HG02678 (cell line): ENCODE measurements at regions not wholly inside any gene's neighbourhood (a gene's known extent, or its start where the extent isn't known, plus 50 kb on each side); places are given as distances from the start of the nearest gene placed in this dataset.

Experiments used
- ATAC-seq: cut with Tn5 transposase; IDR thresholded peaks from one replicate; pipeline ENCODE4 v1.9.1; 2021; ENCODE audit warnings: mild to moderate bottlenecking, moderate library complexity; ENCODE audit not compliant: unreplicated experiment

GRCh38 chr13:84917252-84917878, 881.9 kb downstream of the SLITRK6 start:
- no peak for ATAC-seq

- ATAC-seq, result no peak
These were observed 886.5 kb downstream of the SLITRK6 start for GRCh38 chr13:84912720-84913119.

- ATAC-seq, result no peak
These were observed 888.8 kb downstream of the SLITRK6 start for GRCh38 chr13:84910423-84910822.

- ATAC-seq, result no peak
These were observed 895.8 kb downstream of the SLITRK6 start for GRCh38 chr13:84903391-84903790.

GRCh38 chr13:84902243-84902642, 897.0 kb downstream of the SLITRK6 start:
- ATAC-seq, result no peak

- no peak for ATAC-seq
These were observed 903.1 kb downstream of the SLITRK6 start for GRCh38 chr13:84896128-84896527.

GRCh38 chr13:84894749-84895148, 904.5 kb downstream of the SLITRK6 start:
- no peak for ATAC-seq

- no peak for ATAC-seq
These were observed 913.4 kb downstream of the SLITRK6 start for GRCh38 chr13:84885868-84886267.

- no peak for ATAC-seq
These were observed 925.3 kb downstream of the SLITRK6 start for GRCh38 chr13:84873951-84874350.

GRCh38 chr13:84870190-84870589, 929.0 kb downstream of the SLITRK6 start:
- no peak for ATAC-seq

GRCh38 chr13:84867246-84867645, 932.0 kb downstream of the SLITRK6 start:
- no peak for ATAC-seq

GRCh38 chr13:84865783-84866221, 933.4 kb downstream of the SLITRK6 start:
- no peak for ATAC-seq

GRCh38 chr13:84864341-84864740, 934.9 kb downstream of the SLITRK6 start:
- ATAC-seq, result no peak

- ATAC-seq, result no peak
These were observed 952.1 kb downstream of the SLITRK6 start for GRCh38 chr13:84847107-84847506.

- ATAC-seq, result no peak
These were observed 953.2 kb downstream of the SLITRK6 start for GRCh38 chr13:84845907-84846619.

- ATAC-seq, result no peak
These were observed 954.7 kb downstream of the SLITRK6 start for GRCh38 chr13:84844473-84844872.

- no peak for ATAC-seq
These were observed 955.9 kb downstream of the SLITRK6 start for GRCh38 chr13:84843368-84843767.

GRCh38 chr13:84834201-84834600, 951.9 kb upstream of the SLITRK1 start:
- ATAC-seq, result no peak

GRCh38 chr13:84831666-84832657, 949.7 kb upstream of the SLITRK1 start:
- no peak for ATAC-seq

- no peak for ATAC-seq
These were observed 941.3 kb upstream of the SLITRK1 start for GRCh38 chr13:84823528-84823927.

- ATAC-seq, result no peak
These were observed 939.0 kb upstream of the SLITRK1 start for GRCh38 chr13:84821261-84821660.
